ENCODE measurements at regions not wholly inside any gene's neighbourhood (a gene's known extent, or its start where the extent isn't known, plus 50 kb on each side); places are given as distances from the start of the nearest gene placed in this dataset.

DNA sequence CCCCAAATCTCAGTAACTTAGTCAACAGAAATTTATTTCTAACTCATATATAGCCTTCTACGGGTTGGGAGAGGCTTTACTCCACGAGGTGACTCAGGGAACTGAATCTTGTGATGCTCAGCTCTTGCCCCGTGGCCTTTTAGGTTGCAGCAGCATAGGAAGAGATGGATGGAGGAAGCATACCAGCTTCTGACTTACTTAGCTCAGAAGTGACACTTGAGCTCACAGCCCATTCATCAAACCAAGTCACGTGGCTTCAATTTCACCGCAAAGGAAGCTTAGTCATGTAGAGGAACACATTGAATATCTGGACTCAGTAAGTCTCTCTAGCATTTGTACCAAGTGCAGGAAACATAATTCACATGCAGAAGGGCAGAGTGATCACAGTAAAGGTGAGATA lies 124.1 kb upstream of the KCNN2 start:
- no peak for ATAC-seq
- Histone ChIP-seq H3K36me3 (no peaks in the 10 kb centered on the region), H3K4me1 (no peaks in the 10 kb centered on the region), H3K4me3 (no peak overlapping the region), H3K27ac (no peak overlapping the region), H3K9me3 (no peaks in the 10 kb centered on the region), H3K27me3 (no peaks in the 10 kb centered on the region)
- TF ChIP-seq POLR2A (IDR thresholded peaks at IDR 0.05): no peak
- TF ChIP-seq, protein P1, sequence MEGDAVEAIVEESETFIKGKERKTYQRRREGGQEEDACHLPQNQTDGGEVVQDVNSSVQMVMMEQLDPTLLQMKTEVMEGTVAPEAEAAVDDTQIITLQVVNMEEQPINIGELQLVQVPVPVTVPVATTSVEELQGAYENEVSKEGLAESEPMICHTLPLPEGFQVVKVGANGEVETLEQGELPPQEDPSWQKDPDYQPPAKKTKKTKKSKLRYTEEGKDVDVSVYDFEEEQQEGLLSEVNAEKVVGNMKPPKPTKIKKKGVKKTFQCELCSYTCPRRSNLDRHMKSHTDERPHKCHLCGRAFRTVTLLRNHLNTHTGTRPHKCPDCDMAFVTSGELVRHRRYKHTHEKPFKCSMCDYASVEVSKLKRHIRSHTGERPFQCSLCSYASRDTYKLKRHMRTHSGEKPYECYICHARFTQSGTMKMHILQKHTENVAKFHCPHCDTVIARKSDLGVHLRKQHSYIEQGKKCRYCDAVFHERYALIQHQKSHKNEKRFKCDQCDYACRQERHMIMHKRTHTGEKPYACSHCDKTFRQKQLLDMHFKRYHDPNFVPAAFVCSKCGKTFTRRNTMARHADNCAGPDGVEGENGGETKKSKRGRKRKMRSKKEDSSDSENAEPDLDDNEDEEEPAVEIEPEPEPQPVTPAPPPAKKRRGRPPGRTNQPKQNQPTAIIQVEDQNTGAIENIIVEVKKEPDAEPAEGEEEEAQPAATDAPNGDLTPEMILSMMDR (IDR thresholded peaks at IDR 0.05): no peak
- intact Hi-C loops (cut with DNase I): no loop called here
- no peak for DNase-seq
- 69 to 80% (median 76%) methylated on average over 5 of the region's 5 CpGs for WGBS, 4 donors

DNA sequence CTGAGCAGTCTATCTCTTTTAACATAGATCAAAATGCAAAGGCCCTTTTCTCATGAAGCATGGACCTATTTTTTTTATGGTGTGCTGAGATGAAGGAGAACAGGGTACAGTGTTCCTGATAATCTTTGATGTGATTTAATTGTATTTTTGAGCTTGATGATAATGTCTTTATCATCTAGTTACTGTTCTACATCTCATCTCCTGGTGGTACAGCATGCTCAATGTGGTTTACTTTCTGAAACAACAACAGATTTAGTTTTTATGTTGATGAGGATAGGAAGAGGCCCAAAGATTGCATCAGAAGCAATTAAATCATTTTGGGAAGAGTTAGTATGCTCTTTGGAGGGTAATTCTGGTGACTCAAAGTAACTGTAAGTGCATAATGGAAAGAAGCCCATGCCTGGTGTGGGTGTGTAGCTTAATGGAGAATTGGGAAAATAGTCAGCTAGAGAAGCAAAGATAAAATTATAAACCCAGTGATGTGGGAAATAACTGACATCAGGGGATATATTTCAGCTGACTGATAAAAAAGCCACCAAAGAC lies 123.0 kb upstream of the KCNN2 start:
- intact Hi-C loops (cut with DNase I): no loop called here
- ATAC-seq: no peak
- no peaks in the 10 kb centered on the region for H3K4me1 ChIP-seq

DNA sequence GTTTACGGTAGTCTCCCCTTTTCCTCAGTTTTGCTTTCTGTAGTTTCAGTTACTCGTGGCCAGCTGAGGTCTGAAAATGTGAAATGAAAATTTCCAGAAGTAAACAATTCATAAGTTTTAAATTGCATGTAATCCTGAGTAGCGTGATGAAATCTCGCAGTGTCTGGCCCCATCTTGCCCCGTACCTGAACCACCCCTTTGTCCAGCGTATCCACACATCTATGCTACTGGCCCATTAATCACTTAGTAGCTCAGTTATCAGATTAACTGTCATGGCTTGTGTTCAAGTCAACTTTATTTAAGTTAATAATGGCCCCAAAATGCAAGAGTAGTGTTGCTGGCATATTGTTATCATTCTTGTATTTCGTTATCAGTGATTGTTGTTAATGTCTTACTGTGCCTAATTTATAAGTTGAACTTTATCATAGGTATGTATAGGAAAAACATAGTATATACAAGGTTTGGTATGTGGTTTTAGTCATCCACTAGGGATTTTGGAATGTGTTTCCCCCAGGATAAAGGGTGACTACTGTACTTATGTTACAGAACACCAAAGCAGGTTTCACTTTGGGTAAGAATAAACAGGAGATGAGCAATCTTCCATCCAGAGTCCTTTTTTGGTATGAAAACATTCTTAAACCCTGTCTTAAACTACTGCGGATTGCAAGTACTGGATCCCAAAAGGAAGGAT lies 118.4 kb upstream of the KCNN2 start:
- Histone ChIP-seq H3K9me3 (no peaks in the 10 kb centered on the region), H3K27me3 (no peaks in the 10 kb centered on the region), H3K4me3 (no peak overlapping the region), H3K36me3 (no peaks in the 10 kb centered on the region), H3K27ac (no peak overlapping the region), H3K4me1 (no peaks in the 10 kb centered on the region)
- TF ChIP-seq, protein P1 (IDR thresholded peaks at IDR 0.05): no peak
- no peak for TF ChIP-seq POLR2A (IDR thresholded peaks at IDR 0.05)
- DNase-seq (no peak), ATAC-seq (no peak)
- WGBS, 4 donors: 90 to 93% (median 91%) methylated on average over 8 of the region's 8 CpGs
- intact Hi-C loops (cut with DNase I): no loop called here

More for the DNA sequence above, 123.0 kb upstream of the KCNN2 start:
- H3K4me3 ChIP-seq: no peak overlapping the region
- no peak for DNase-seq
- no peaks in the 10 kb centered on the region for H3K9me3 ChIP-seq
- no peak overlapping the region for H3K27ac ChIP-seq
- TF ChIP-seq, protein P1 (IDR thresholded peaks at IDR 0.05): no peak
- TF ChIP-seq POLR2A (IDR thresholded peaks at IDR 0.05): no peak
- H3K27me3 ChIP-seq: no peaks in the 10 kb centered on the region
- H3K36me3 ChIP-seq: no peaks in the 10 kb centered on the region

DNA sequence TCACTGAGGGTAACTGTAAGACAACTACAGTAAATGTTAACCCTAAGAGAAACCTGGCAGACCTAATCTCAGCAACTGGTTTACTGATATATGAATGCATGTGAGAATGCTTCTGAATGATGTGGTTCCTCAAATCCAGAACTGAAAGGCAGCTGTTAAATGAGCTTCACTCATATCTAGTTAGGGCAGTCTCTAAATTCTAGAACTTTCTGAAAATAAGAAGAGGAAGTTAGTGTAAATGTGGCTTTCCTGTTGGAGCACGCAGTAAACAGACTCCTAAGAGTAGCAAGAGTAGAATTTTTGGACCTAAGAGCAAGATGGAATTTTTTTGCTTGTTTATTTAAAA lies 117.9 kb upstream of the KCNN2 start:
- no peak for TF ChIP-seq POLR2A (IDR thresholded peaks at IDR 0.05)
- TF ChIP-seq, protein P1 (IDR thresholded peaks at IDR 0.05): no peak
- ATAC-seq (no peak), DNase-seq (no peak)
- Histone ChIP-seq H3K4me3 (no peak overlapping the region), H3K9me3 (no peaks in the 10 kb centered on the region), H3K27me3 (no peaks in the 10 kb centered on the region), H3K27ac (no peak overlapping the region), H3K36me3 (no peaks in the 10 kb centered on the region), H3K4me1 (no peaks in the 10 kb centered on the region)
- 61 to 71% (median 64%) methylated on average over 1 of the region's 1 CpG for WGBS, 4 donors
- intact Hi-C loops (cut with DNase I): no loop called here
